ENCODE measurements at regions not wholly inside any gene's neighbourhood (a gene's known extent, or its start where the extent isn't known, plus 50 kb on each side); places are given as distances from the start of the nearest gene placed in this dataset.

GRCh38 chr7:125444864-125445263, 515.2 kb upstream of the POT1 start:
- H3K4me1 ChIP-seq (ENCODE audit: insufficient read depth, low read length): no peaks in the 10 kb centered on the region
- intact Hi-C loops (cut with DNase I, micrococcal nuclease): no loop called here
- TF ChIP-seq, protein P1, sequence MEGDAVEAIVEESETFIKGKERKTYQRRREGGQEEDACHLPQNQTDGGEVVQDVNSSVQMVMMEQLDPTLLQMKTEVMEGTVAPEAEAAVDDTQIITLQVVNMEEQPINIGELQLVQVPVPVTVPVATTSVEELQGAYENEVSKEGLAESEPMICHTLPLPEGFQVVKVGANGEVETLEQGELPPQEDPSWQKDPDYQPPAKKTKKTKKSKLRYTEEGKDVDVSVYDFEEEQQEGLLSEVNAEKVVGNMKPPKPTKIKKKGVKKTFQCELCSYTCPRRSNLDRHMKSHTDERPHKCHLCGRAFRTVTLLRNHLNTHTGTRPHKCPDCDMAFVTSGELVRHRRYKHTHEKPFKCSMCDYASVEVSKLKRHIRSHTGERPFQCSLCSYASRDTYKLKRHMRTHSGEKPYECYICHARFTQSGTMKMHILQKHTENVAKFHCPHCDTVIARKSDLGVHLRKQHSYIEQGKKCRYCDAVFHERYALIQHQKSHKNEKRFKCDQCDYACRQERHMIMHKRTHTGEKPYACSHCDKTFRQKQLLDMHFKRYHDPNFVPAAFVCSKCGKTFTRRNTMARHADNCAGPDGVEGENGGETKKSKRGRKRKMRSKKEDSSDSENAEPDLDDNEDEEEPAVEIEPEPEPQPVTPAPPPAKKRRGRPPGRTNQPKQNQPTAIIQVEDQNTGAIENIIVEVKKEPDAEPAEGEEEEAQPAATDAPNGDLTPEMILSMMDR (IDR thresholded peaks at IDR 0.05): no peak
- no peaks in the 10 kb centered on the region for H3K27me3 ChIP-seq (ENCODE audit: control insufficient read depth in 1 of 2, insufficient read depth in 2 of 2, low read length in 2 of 2)
- no peak overlapping the region for H3K27ac ChIP-seq (ENCODE audit: low read depth in 1 of 2, low read length in 2 of 2)
- H3K9me3 Mint-ChIP-seq: peaks cover 6% of the 10 kb centered on the region
- no peaks in the 10 kb centered on the region for H3K27me3 Mint-ChIP-seq
- no peaks in the 10 kb centered on the region for H3K4me1 Mint-ChIP-seq (ENCODE audit: low read depth)
- POLR2A ChIA-PET: no interaction called here
- H3K4me3 ChIP-seq (ENCODE audit: low read length): no peak overlapping the region
- CTCF ChIA-PET: no interaction called here
- H3K36me3 ChIP-seq (ENCODE audit: insufficient read depth, low read length): no peaks in the 10 kb centered on the region
- H3K36me3 Mint-ChIP-seq (ENCODE audit: low read depth): no peaks in the 10 kb centered on the region
- no peak for DNase-seq
- H3K9me3 ChIP-seq (ENCODE audit: control insufficient read depth in 1 of 2, insufficient read depth in 1 of 2, low read length in 2 of 2): peaks cover 0 to 6% of the 10 kb centered on the region in 2 experiments
- no peak overlapping the region for H3K4me3 Mint-ChIP-seq
- H3K27ac Mint-ChIP-seq: no peak overlapping the region
- ATAC-seq (ENCODE audit: poor library complexity): no peak

DNA sequence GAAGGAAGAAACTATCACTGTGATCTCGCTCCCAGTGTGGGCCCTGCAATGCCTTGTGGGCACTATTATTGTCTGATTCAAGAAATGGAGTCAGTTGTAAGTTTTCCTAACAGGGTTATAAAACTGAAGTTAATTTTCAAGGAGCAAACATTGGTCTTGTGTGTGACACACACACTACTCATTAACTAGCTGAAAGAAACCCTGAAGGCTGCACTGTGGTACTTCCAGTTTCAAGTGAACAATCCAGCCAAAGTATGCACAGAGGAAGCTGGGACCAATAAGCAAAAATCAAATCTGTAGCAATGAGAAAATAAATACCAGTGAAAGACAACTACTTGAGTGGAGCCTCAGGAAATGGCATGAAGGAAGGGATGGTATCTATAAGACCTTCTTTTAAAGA, 506.6 kb upstream of the POT1 start:
- Mint-ChIP-seq H3K4me1 (ENCODE audit: low read depth) (no peaks in the 10 kb centered on the region), H3K36me3 (ENCODE audit: low read depth) (no peaks in the 10 kb centered on the region), H3K27me3 (no peaks in the 10 kb centered on the region), H3K27ac (no peak overlapping the region), H3K9me3 (peaks cover 14% of the 10 kb centered on the region), H3K4me3 (no peak overlapping the region)
- Histone ChIP-seq H3K4me1 (ENCODE audit: insufficient read depth, low read length) (no peaks in the 10 kb centered on the region), H3K36me3 (ENCODE audit: insufficient read depth, low read length) (no peaks in the 10 kb centered on the region), H3K27me3 (ENCODE audit: control insufficient read depth in 1 of 2, insufficient read depth in 2 of 2, low read length in 2 of 2) (no peaks in the 10 kb centered on the region), H3K27ac (ENCODE audit: low read depth in 1 of 2, low read length in 2 of 2) (no peak overlapping the region), H3K4me3 (ENCODE audit: low read length) (no peak overlapping the region), H3K9me3 (ENCODE audit: control insufficient read depth in 1 of 2, insufficient read depth in 1 of 2, low read length in 2 of 2) (no peaks in the 10 kb centered on the region)
- DNase-seq (no peak), ATAC-seq (ENCODE audit: poor library complexity) (no peak)
- TF ChIP-seq, protein P1 (IDR thresholded peaks at IDR 0.05): no peak
- ChIA-PET POLR2A (no interaction called here), CTCF (no interaction called here)
- intact Hi-C loops (cut with DNase I, micrococcal nuclease): no loop called here

GRCh38 chr7:125431349-125431748, 501.7 kb upstream of the POT1 start:
- Histone ChIP-seq H3K9me3 (ENCODE audit: control insufficient read depth in 1 of 2, insufficient read depth in 1 of 2, low read length in 2 of 2) (no peaks in the 10 kb centered on the region), H3K4me3 (ENCODE audit: low read length) (no peak overlapping the region), H3K27ac (ENCODE audit: low read depth in 1 of 2, low read length in 2 of 2) (no peak overlapping the region), H3K27me3 (ENCODE audit: control insufficient read depth in 1 of 2, insufficient read depth in 2 of 2, low read length in 2 of 2) (no peaks in the 10 kb centered on the region), H3K4me1 (ENCODE audit: insufficient read depth, low read length) (no peaks in the 10 kb centered on the region), H3K36me3 (ENCODE audit: insufficient read depth, low read length) (no peaks in the 10 kb centered on the region)
- H3K27ac Mint-ChIP-seq: no peak overlapping the region
- H3K4me1 Mint-ChIP-seq (ENCODE audit: low read depth): no peaks in the 10 kb centered on the region
- intact Hi-C loops (cut with DNase I, micrococcal nuclease): no loop called here
- TF ChIP-seq, protein P1 (IDR thresholded peaks at IDR 0.05): no peak
- H3K27me3 Mint-ChIP-seq: no peaks in the 10 kb centered on the region
- ChIA-PET CTCF (no interaction called here), POLR2A (no interaction called here)
- H3K4me3 Mint-ChIP-seq: no peak overlapping the region
- no peak for ATAC-seq (ENCODE audit: poor library complexity)
- no peaks in the 10 kb centered on the region for H3K36me3 Mint-ChIP-seq (ENCODE audit: low read depth)
- no peak for DNase-seq
- peaks cover 11% of the 10 kb centered on the region for H3K9me3 Mint-ChIP-seq

Data from CD4-positive, alpha-beta T cell (primary cell).